Progenitor cell of endocrine pancreas (in vitro differentiated cells): ENCODE measurements at regions not wholly inside any gene's neighbourhood (a gene's known extent, or its start where the extent isn't known, plus 50 kb on each side); places are given as distances from the start of the nearest gene placed in this dataset.

ENCODE experiments used
- DNase-seq: peaks from one replicate; pipeline ENCODE4 v3.0.0; 2021; ENCODE audit warnings: low spot score; ENCODE audit not compliant: unreplicated experiment
- H3K27ac Mint-ChIP-seq: 2 replicates; pipeline ENCODE4 v1.8.0; 2021; ENCODE audit warnings: mild to moderate bottlenecking, moderate library complexity, mixed read lengths
- H3K27me3 Mint-ChIP-seq: 2 replicates; pipeline ENCODE4 v1.8.0; 2021; ENCODE audit warnings: mixed read lengths
- H3K36me3 Mint-ChIP-seq: 2 replicates; pipeline ENCODE4 v1.8.0; 2022; ENCODE audit warnings: mixed read lengths; ENCODE audit not compliant: insufficient read depth
- H3K4me1 Mint-ChIP-seq: 2 replicates; pipeline ENCODE4 v1.8.0; 2021; ENCODE audit warnings: low read depth, mixed read lengths
- H3K4me3 Mint-ChIP-seq: 2 replicates; pipeline ENCODE4 v1.8.0; 2021; ENCODE audit warnings: low read depth, mild to moderate bottlenecking, moderate library complexity, mixed read lengths
- H3K9me3 Mint-ChIP-seq: 2 replicates; pipeline ENCODE4 v1.8.0; 2021; ENCODE audit warnings: low read depth, mixed read lengths
- CTCF ChIP-seq: fragments of 200-600 bp; sonication (generic); IDR thresholded peaks from one replicate; pipeline ENCODE4 v1.5.0; 2021; ENCODE audit warnings: antibody characterized with exemption, mild to moderate bottlenecking; ENCODE audit not compliant: unreplicated experiment

- no peak overlapping the region for H3K4me3 Mint-ChIP-seq
- H3K27me3 Mint-ChIP-seq = peaks cover 9% of the 10 kb centered on the region
- no peaks in the 10 kb centered on the region for H3K9me3 Mint-ChIP-seq
- no peaks in the 10 kb centered on the region for H3K36me3 Mint-ChIP-seq
- H3K4me1 Mint-ChIP-seq = no peaks in the 10 kb centered on the region
- no peak overlapping the region for H3K27ac Mint-ChIP-seq
- DNase-seq = no peak
- TF ChIP-seq CTCF = no peak
These were observed 96.0 kb downstream of the MED10 start for GRCh38 chr5:6282352-6282751.

- Mint-ChIP-seq H3K4me1 (no peaks in the 10 kb centered on the region), H3K9me3 (no peaks in the 10 kb centered on the region), H3K36me3 (no peaks in the 10 kb centered on the region), H3K27me3 (peaks cover 9% of the 10 kb centered on the region), H3K4me3 (no peak overlapping the region), H3K27ac (no peak overlapping the region)
- DNase-seq = no peak
- TF ChIP-seq CTCF = no peak
These were observed 96.5 kb downstream of the MED10 start for GRCh38 chr5:6281818-6282217.

GRCh38 chr5:6280425-6281100 lies 97.8 kb downstream of the MED10 start:
- no peak overlapping the region for H3K27ac Mint-ChIP-seq
- H3K9me3 Mint-ChIP-seq = no peaks in the 10 kb centered on the region
- no peak overlapping the region for H3K4me3 Mint-ChIP-seq
- DNase-seq = no peak
- peaks cover 11% of the 10 kb centered on the region for H3K27me3 Mint-ChIP-seq
- H3K4me1 Mint-ChIP-seq = no peaks in the 10 kb centered on the region
- no peaks in the 10 kb centered on the region for H3K36me3 Mint-ChIP-seq
- no peak for TF ChIP-seq CTCF

- no peak for DNase-seq
- no peak for TF ChIP-seq CTCF
- no peaks in the 10 kb centered on the region for H3K4me1 Mint-ChIP-seq
- no peak overlapping the region for H3K4me3 Mint-ChIP-seq
- no peaks in the 10 kb centered on the region for H3K9me3 Mint-ChIP-seq
- H3K27ac Mint-ChIP-seq = no peak overlapping the region
- no peaks in the 10 kb centered on the region for H3K36me3 Mint-ChIP-seq
- peaks cover 11% of the 10 kb centered on the region for H3K27me3 Mint-ChIP-seq
These were observed 98.7 kb downstream of the MED10 start for GRCh38 chr5:6279607-6280006.

GRCh38 chr5:6274846-6275543 lies 103.4 kb downstream of the MED10 start:
- Mint-ChIP-seq H3K4me3 (no peak overlapping the region), H3K9me3 (no peaks in the 10 kb centered on the region), H3K27ac (no peak overlapping the region), H3K27me3 (peaks cover 6% of the 10 kb centered on the region), H3K4me1 (no peaks in the 10 kb centered on the region), H3K36me3 (no peaks in the 10 kb centered on the region)
- no peak for DNase-seq
- no peak for TF ChIP-seq CTCF
